ENCODE measurements at regions not wholly inside any gene's neighbourhood (a gene's known extent, or its start where the extent isn't known, plus 50 kb on each side); places are given as distances from the start of the nearest gene placed in this dataset.

DNA sequence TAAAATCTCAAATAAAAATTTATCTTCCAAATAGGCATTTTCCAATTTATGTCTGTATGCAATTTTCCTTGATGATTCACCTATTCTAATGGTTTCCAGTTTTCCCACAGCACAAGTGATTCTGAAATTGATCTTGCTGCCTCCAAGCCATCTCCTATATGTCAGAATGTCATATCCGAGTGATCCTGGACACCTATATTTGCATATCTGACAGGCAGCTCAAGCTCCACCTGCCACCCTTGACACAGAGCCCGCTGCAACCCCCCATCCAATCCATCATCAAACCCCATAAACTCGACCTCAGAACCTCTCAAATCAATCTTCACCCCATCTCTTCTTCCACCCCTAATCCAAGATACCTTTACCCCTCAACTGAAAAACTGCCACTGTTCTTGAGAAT is 579.5 kb downstream of the EPHB1 start:
- TF ChIP-seq, protein P1, sequence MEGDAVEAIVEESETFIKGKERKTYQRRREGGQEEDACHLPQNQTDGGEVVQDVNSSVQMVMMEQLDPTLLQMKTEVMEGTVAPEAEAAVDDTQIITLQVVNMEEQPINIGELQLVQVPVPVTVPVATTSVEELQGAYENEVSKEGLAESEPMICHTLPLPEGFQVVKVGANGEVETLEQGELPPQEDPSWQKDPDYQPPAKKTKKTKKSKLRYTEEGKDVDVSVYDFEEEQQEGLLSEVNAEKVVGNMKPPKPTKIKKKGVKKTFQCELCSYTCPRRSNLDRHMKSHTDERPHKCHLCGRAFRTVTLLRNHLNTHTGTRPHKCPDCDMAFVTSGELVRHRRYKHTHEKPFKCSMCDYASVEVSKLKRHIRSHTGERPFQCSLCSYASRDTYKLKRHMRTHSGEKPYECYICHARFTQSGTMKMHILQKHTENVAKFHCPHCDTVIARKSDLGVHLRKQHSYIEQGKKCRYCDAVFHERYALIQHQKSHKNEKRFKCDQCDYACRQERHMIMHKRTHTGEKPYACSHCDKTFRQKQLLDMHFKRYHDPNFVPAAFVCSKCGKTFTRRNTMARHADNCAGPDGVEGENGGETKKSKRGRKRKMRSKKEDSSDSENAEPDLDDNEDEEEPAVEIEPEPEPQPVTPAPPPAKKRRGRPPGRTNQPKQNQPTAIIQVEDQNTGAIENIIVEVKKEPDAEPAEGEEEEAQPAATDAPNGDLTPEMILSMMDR (IDR thresholded peaks at IDR 0.05; ENCODE audit: poor library complexity, severe bottlenecking) = no peak
- no peak for TF ChIP-seq EZH2 (IDR thresholded peaks at IDR 0.05; ENCODE audit: borderline replicate concordance, insufficient read depth, low read length, poor library complexity, severe bottlenecking)

Measured in neural cell (in vitro differentiated cells).